GM10266 (cell line): ENCODE measurements at regions not wholly inside any gene's neighbourhood (a gene's known extent, or its start where the extent isn't known, plus 50 kb on each side); places are given as distances from the start of the nearest gene placed in this dataset.
"Not testable (repeated sequence)": the region's sequence is repeated elsewhere in the genome, so short reads cannot be mapped to it uniquely, and the experiment has no call there.

ENCODE experiments used
- DNase-seq: peaks from one replicate; pipeline ENCODE4 v3.0.0; 2012; ENCODE audit errors: extremely low spot score
- CTCF ChIP-seq: IDR thresholded peaks from 2 replicates; pipeline ENCODE4 v1.5.1; 2012; ENCODE audit warnings: mild to moderate bottlenecking, low read depth; ENCODE audit not compliant: control insufficient read depth, insufficient read depth; ENCODE audit errors: missing control alignments

GRCh38 chr18:2147476-2148230 is 423.7 kb downstream of the METTL4 start:
- no peak for TF ChIP-seq CTCF
- no peak for DNase-seq

- no peak for TF ChIP-seq CTCF
Measured at GRCh38 chr18:2148823-2149222, 422.5 kb downstream of the METTL4 start.

GRCh38 chr18:2150566-2150965 is 420.7 kb downstream of the METTL4 start:
- TF ChIP-seq CTCF: no peak
- no peak for DNase-seq

More at GRCh38 chr18:2148823-2149222, 422.5 kb downstream of the METTL4 start:
- DNase-seq: no peak

GRCh38 chr18:2154278-2154677 is 417.0 kb downstream of the METTL4 start:
- TF ChIP-seq CTCF: no peak
- no peak for DNase-seq

- TF ChIP-seq CTCF: no peak
- no peak for DNase-seq
Measured at GRCh38 chr18:2164644-2165550, 406.4 kb downstream of the METTL4 start.

GRCh38 chr18:2166876-2167275 is 404.4 kb downstream of the METTL4 start:
- not testable (repeated sequence) for DNase-seq

- TF ChIP-seq CTCF: no peak
- no peak for DNase-seq
Measured at GRCh38 chr18:2168022-2168421, 403.3 kb downstream of the METTL4 start.
